NCI-H2227 treated with DMSO at 0.1 percent for 48 hours (cell line): ENCODE measurements at regions not wholly inside any gene's neighbourhood (a gene's known extent, or its start where the extent isn't known, plus 50 kb on each side); places are given as distances from the start of the nearest gene placed in this dataset.

ENCODE experiments used
- DNase-seq: peaks from one replicate; lab custom pipeline; 2025; lab: John Stamatoyannopoulos, UW

- no peak for DNase-seq
These were observed 104.7 kb upstream of the ROBO1 start for GRCh38 chr3:79872483-79872882.

- DNase-seq = no peak
These were observed 103.9 kb upstream of the ROBO1 start for GRCh38 chr3:79871656-79872055.

GRCh38 chr3:79870313-79870620 lies 102.5 kb upstream of the ROBO1 start:
- DNase-seq = no peak

GRCh38 chr3:79869461-79870312 lies 101.9 kb upstream of the ROBO1 start:
- no peak for DNase-seq

- no peak for DNase-seq
These were observed 98.4 kb upstream of the ROBO1 start for GRCh38 chr3:79866162-79866561.

- no peak for DNase-seq
These were observed 96.3 kb upstream of the ROBO1 start for GRCh38 chr3:79864077-79864476.

GRCh38 chr3:79848876-79849275 lies 81.1 kb upstream of the ROBO1 start:
- DNase-seq = no peak

GRCh38 chr3:79847928-79848327 lies 80.1 kb upstream of the ROBO1 start:
- no peak for DNase-seq

- DNase-seq = no peak
These were observed 78.5 kb upstream of the ROBO1 start for GRCh38 chr3:79846148-79846933.

GRCh38 chr3:79845546-79845945 lies 77.7 kb upstream of the ROBO1 start:
- DNase-seq = no peak

GRCh38 chr3:79844176-79844575 lies 76.4 kb upstream of the ROBO1 start:
- no peak for DNase-seq

- DNase-seq = no peak
These were observed 75.4 kb upstream of the ROBO1 start for GRCh38 chr3:79843180-79843579.

GRCh38 chr3:79835701-79836100 lies 67.9 kb upstream of the ROBO1 start:
- DNase-seq = no peak

GRCh38 chr3:79824166-79824565 lies 56.4 kb upstream of the ROBO1 start:
- no peak for DNase-seq

- DNase-seq = no peak
These were observed 54.3 kb upstream of the ROBO1 start for GRCh38 chr3:79822076-79822475.

- no peak for DNase-seq
These were observed 52.3 kb upstream of the ROBO1 start for GRCh38 chr3:79820089-79820488.

GRCh38 chr3:79818015-79818414 lies 50.2 kb upstream of the ROBO1 start:
- DNase-seq = no peak
